NK-92 treated with Interleukin-12 subunit alpha and Interleukin-12 subunit beta, amount 100 ng/mL, for 24 hours (cell line): ENCODE measurements at regions not wholly inside any gene's neighbourhood (a gene's known extent, or its start where the extent isn't known, plus 50 kb on each side); places are given as distances from the start of the nearest gene placed in this dataset.
"Not testable (repeated sequence)": the region's sequence is repeated elsewhere in the genome, so short reads cannot be mapped to it uniquely, and the experiment has no call there.

Experiments
- DNase-seq: peaks from one replicate; lab custom pipeline; 2025; lab: John Stamatoyannopoulos, UW

GRCh38 chr7:49481075-49481474, 292.4 kb upstream of the VWC2 start:
- DNase-seq, result no peak

- no peak for DNase-seq
These were observed 290.3 kb upstream of the VWC2 start for GRCh38 chr7:49483142-49483541.

GRCh38 chr7:49486974-49487829, 286.2 kb upstream of the VWC2 start:
- no peak for DNase-seq

GRCh38 chr7:49487830-49488140, 285.7 kb upstream of the VWC2 start:
- no peak for DNase-seq

- no peak for DNase-seq
These were observed 284.9 kb upstream of the VWC2 start for GRCh38 chr7:49488573-49488972.

GRCh38 chr7:49497471-49497870, 276.0 kb upstream of the VWC2 start:
- DNase-seq, result no peak

- no peak for DNase-seq
These were observed 272.7 kb upstream of the VWC2 start for GRCh38 chr7:49500741-49501140.

- not testable (repeated sequence) for DNase-seq
These were observed 266.2 kb upstream of the VWC2 start for GRCh38 chr7:49507206-49507605.

GRCh38 chr7:49513911-49514310, 259.5 kb upstream of the VWC2 start:
- no peak for DNase-seq

GRCh38 chr7:49520951-49521350, 252.5 kb upstream of the VWC2 start:
- no peak for DNase-seq

GRCh38 chr7:49522111-49522510, 251.3 kb upstream of the VWC2 start:
- no peak for DNase-seq

GRCh38 chr7:49523870-49524269, 249.6 kb upstream of the VWC2 start:
- DNase-seq, result no peak

GRCh38 chr7:49527182-49527581, 246.3 kb upstream of the VWC2 start:
- no peak for DNase-seq

- no peak for DNase-seq
These were observed 243.0 kb upstream of the VWC2 start for GRCh38 chr7:49530481-49530880.

- DNase-seq, result no peak
These were observed 209.6 kb upstream of the VWC2 start for GRCh38 chr7:49563693-49564378.

GRCh38 chr7:49564379-49564714, 209.1 kb upstream of the VWC2 start:
- no peak for DNase-seq

- no peak for DNase-seq
These were observed 195.9 kb upstream of the VWC2 start for GRCh38 chr7:49577576-49577975.

- no peak for DNase-seq
These were observed 194.0 kb upstream of the VWC2 start for GRCh38 chr7:49579408-49579807.

- DNase-seq, result no peak
These were observed 193.4 kb upstream of the VWC2 start for GRCh38 chr7:49580000-49580399.

- DNase-seq, result no peak
These were observed 192.7 kb upstream of the VWC2 start for GRCh38 chr7:49580761-49581160.

- DNase-seq, result no peak
These were observed 190.0 kb upstream of the VWC2 start for GRCh38 chr7:49583440-49583839.

GRCh38 chr7:49596701-49597491, 176.5 kb upstream of the VWC2 start:
- DNase-seq, result no peak

- no peak for DNase-seq
These were observed 175.6 kb upstream of the VWC2 start for GRCh38 chr7:49597805-49598204.
